Heart left ventricle (tissue), 16 donors: ENCODE measurements at regions not wholly inside any gene's neighbourhood (a gene's known extent, or its start where the extent isn't known, plus 50 kb on each side); places are given as distances from the start of the nearest gene placed in this dataset.

Source experiments
- ATAC-seq, 4 donors: fragments of 200-7000 bp; cut with Tn5 transposase; one replicate each; pipeline ENCODE4 v1.9.1; 2020 to 2022; ENCODE audit warnings: moderate library complexity in 4 of 4, mild to moderate bottlenecking in 3 of 4, moderate number of reproducible peaks in 1 of 4
- DNase-seq, 5 donors: peaks; one replicate each; pipeline ENCODE4 v3.0.0-alpha.2; 2020
- H3K27ac ChIP-seq, 12 donors: fragments of 200-600 bp; sonication (generic) in 4 of 12; one replicate each; pipeline versions ENCODE4 v1.5.0 to v1.8.0; 2016 to 2022; ENCODE audit warnings: mild to moderate bottlenecking in 2 of 12
- H3K27me3 ChIP-seq, 9 donors: fragments of 200-600 bp; sonication (generic) in 2 of 9; one replicate each; pipeline versions ENCODE4 v1.5.1 to v1.8.0; 2016 to 2022; ENCODE audit warnings: mild to moderate bottlenecking in 3 of 9
- H3K36me3 ChIP-seq, 9 donors: fragments of 200-600 bp; sonication (generic) in 2 of 9; one replicate each; pipeline versions ENCODE4 v1.5.0 to v1.8.0; 2018 to 2022; ENCODE audit warnings: mild to moderate bottlenecking in 2 of 9
- H3K4me1 ChIP-seq, 12 donors: fragments of 200-600 bp; sonication (generic) in 4 of 12; one replicate each; pipeline versions ENCODE4 v1.5.0 to v1.8.0; 2016 to 2022; ENCODE audit warnings: mild to moderate bottlenecking in 3 of 12
- H3K4me3 ChIP-seq, 12 donors: fragments of 200-600 bp; sonication (generic) in 4 of 12; one replicate each; pipeline versions ENCODE4 v1.5.0 to v1.8.0; 2017 to 2022; ENCODE audit warnings: mild to moderate bottlenecking in 9 of 12, moderate library complexity in 4 of 12
- H3K9me3 ChIP-seq, 12 donors: fragments of 200-600 bp; sonication (generic) in 4 of 12; one replicate each; pipeline versions ENCODE4 v1.5.0 to v1.8.0; 2016 to 2022; ENCODE audit warnings: mild to moderate bottlenecking in 1 of 12
- POLR2A ChIP-seq, 2 donors: fragments of 450-650 bp; IDR thresholded peaks; one replicate each; pipeline ENCODE4 v1.6.1; 2017; ENCODE audit warnings: antibody characterized with exemption in 2 of 2, mild to moderate bottlenecking in 2 of 2, moderate library complexity in 2 of 2
- WGBS, 4 donors: extraction: QIAGEN DNeasy Blood & Tissue Kit in 2 of 4; methylation state at CpG; one replicate each; pipeline versions ENCODE4 v1.1.5 to v1.1.7; 2013 to 2018; 5-methylcytosine and 5-hydroxymethylcytosine counted together
- intact Hi-C, 10 donors: fragments of 100-400 bp; cut with DNase I; formaldehyde crosslinking; loops; one replicate each; pipeline versions ENCODE4 v1.11.1 to v1.14.2; 2022
- TF ChIP-seq, protein P1 (sequence below), 12 donors: fragments of 200-600 bp; sonication (generic) in 4 of 12; IDR thresholded peaks; one replicate each; pipeline versions ENCODE4 v1.5.0 to v1.8.0; 2018 to 2022; ENCODE audit warnings: antibody characterized with exemption in 12 of 12, mild to moderate bottlenecking in 5 of 12
- donor health status: ischemic (EF 13 %, LVEDD 7.1; RV severe dilation, severe dysfunction).
- donor health status: healthy with polysubstance abuse.
- donor health status: DM: no; HTN: yes; CAD: no.
- donor health status: DM: no; HTN: no; CAD: no.
- donor health status: ischemic (EF 25% LVEDD 6.9; RV normal size, moderate dysfunction).
- donor health status: ischemic (EF 25% LVEDD 5.7; RV mildly dilated, moderate dysfunction).
- donor health status: healthy.
- donor health status: DM: yes; HTN: yes; CAD: no.
- donor health status: ischemic (EF 35%, LVEDD 5.7; RV mildly dilated, moderate dysfunction).
- donor health status: nonischemic (EF 11% LVEDD 7.7; RV severe dilation, severe dysfunction).
- donor health status: DM: yes; HTN: yes; CAD: no.
- donor health status: PGD.
- donor health status: ischemic (EF 29% LVEDD 5.4; RV normal size, mild dysfunction).
- donor health status: nonischemic (EF 23%, LVEDD 6.1; RV moderate dilation, normal function).

DNA sequence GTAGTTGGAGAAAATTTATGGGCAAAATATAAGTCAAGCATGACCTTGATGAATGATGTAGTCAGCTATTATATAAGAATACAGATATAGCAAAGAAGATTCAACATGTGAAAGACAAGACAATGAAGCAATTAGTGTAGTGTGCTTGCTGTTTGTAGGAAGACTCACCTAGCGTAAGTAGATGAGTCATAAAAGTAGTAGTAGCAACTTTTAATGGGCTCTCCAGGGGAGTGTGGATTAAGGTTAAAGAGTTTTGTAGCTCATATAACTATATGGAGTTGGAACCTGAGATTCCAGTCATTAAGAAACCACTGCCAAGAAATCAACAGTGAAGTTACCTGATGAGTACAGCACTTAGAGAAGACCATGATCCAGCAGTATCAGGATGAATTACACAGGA is 444.7 kb upstream of the CNTN3 start:
- WGBS, 4 donors: 69 to 78% (median 74%) methylated on average over 1 of the region's 1 CpG
- H3K27me3 ChIP-seq: no peaks in the 10 kb centered on the region
- H3K27ac ChIP-seq: no peak overlapping the region
- no peak for DNase-seq
- intact Hi-C loops: no loop called here
- no peaks in the 10 kb centered on the region for H3K4me1 ChIP-seq
- TF ChIP-seq, protein P1, sequence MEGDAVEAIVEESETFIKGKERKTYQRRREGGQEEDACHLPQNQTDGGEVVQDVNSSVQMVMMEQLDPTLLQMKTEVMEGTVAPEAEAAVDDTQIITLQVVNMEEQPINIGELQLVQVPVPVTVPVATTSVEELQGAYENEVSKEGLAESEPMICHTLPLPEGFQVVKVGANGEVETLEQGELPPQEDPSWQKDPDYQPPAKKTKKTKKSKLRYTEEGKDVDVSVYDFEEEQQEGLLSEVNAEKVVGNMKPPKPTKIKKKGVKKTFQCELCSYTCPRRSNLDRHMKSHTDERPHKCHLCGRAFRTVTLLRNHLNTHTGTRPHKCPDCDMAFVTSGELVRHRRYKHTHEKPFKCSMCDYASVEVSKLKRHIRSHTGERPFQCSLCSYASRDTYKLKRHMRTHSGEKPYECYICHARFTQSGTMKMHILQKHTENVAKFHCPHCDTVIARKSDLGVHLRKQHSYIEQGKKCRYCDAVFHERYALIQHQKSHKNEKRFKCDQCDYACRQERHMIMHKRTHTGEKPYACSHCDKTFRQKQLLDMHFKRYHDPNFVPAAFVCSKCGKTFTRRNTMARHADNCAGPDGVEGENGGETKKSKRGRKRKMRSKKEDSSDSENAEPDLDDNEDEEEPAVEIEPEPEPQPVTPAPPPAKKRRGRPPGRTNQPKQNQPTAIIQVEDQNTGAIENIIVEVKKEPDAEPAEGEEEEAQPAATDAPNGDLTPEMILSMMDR (IDR thresholded peaks at IDR 0.05): no peak
- H3K9me3 ChIP-seq: peaks cover 0 to 10% (median 0%) of the 10 kb centered on the region in 12 donors
- no peak overlapping the region for H3K4me3 ChIP-seq
- no peak for ATAC-seq
- no peaks in the 10 kb centered on the region for H3K36me3 ChIP-seq

DNA sequence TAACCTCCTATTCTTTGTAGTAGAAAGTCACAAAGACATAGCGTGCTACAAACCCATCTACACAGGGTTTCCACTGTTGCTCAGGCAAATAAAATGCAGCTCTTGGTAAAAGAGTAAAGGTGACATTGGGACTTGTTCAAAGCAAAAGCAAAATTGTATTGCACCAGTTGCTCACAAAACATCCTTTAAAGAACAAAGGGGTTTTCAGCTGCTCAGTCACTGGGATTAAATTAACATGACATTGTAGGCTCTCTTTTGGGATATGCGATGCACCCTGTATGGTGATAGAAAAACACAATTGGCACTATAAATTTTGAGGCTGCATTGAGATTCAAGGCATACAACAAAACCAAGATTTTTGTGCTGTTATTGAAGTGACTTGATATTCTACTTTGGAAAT is 447.3 kb upstream of the CNTN3 start:
- H3K27me3 ChIP-seq: no peaks in the 10 kb centered on the region
- peaks cover 0 to 12% (median 0%) of the 10 kb centered on the region in 12 donors for H3K9me3 ChIP-seq
- DNase-seq: no peak
- 78 to 96% (median 90%) methylated on average over 2 of the region's 2 CpGs for WGBS, 4 donors
- TF ChIP-seq, protein P1 (IDR thresholded peaks at IDR 0.05): no peak
- TF ChIP-seq POLR2A (IDR thresholded peaks at IDR 0.05): no peak
- no peak overlapping the region for H3K27ac ChIP-seq
- H3K4me3 ChIP-seq: no peak overlapping the region
- no peak for ATAC-seq
- H3K36me3 ChIP-seq: no peaks in the 10 kb centered on the region
- intact Hi-C loops: no loop called here
- no peaks in the 10 kb centered on the region for H3K4me1 ChIP-seq

DNA sequence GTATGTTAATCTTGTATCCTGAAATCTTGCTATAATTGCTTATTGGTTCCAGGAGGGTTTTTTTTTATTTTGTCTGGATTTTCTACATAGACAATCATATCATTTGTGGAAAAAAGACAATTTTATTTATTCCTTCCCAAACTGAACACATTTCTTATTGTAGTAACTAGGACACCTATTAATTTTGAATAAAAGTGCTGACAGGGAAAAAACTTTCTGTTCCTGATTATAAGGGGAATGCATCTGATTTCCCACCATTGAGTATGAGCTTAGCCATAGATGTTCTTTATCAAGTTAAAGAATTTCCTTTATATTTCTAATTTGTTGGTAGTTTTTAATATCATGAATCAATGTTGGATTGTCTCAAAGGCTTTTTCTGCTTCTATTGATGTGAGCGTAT is 460.7 kb upstream of the CNTN3 start:
- no peak for TF ChIP-seq POLR2A (IDR thresholded peaks at IDR 0.05)
- TF ChIP-seq, protein P1 (IDR thresholded peaks at IDR 0.05): no peak
- peaks cover 0 to 10% (median 0%) of the 10 kb centered on the region in 12 donors for H3K9me3 ChIP-seq
- ATAC-seq (no peak), DNase-seq (no peak)
- no peaks in the 10 kb centered on the region for H3K27me3 ChIP-seq
- intact Hi-C loops: no loop called here
- no peaks in the 10 kb centered on the region for H3K4me1 ChIP-seq
- H3K36me3 ChIP-seq: no peaks in the 10 kb centered on the region
- H3K4me3 ChIP-seq: no peak overlapping the region
- 94 to 98% (median 96%) methylated on average over 1 of the region's 1 CpG for WGBS, 4 donors
- no peak overlapping the region for H3K27ac ChIP-seq

DNA sequence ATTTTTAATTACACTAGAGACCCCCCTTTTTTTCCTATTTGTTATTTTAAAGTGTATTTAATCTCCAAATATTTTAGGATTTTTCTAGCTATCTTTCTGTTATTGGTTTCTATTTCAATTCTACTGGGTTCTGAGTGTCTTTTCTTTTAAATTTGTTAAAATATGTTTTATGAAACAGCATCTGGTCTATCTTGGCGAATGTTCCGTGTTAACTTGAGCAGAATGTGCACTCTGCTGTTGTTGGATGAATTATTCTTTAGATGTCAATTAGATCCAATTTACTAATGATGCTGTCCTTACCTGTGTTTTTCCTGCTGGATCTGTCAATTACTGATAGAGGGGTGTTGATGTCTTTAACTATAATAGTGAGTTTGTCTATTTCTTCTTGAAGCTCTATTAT is 462.0 kb upstream of the CNTN3 start:
- H3K27me3 ChIP-seq: no peaks in the 10 kb centered on the region
- whole genome bisulfite sequencing, 4 donors: 83 to 90% (median 86%) methylated on average over 2 of the region's 2 CpGs
- no peaks in the 10 kb centered on the region for H3K36me3 ChIP-seq
- peaks cover 0 to 10% (median 0%) of the 10 kb centered on the region in 12 donors for H3K9me3 ChIP-seq
- intact Hi-C loops: no loop called here
- no peak for TF ChIP-seq POLR2A (IDR thresholded peaks at IDR 0.05)
- TF ChIP-seq, protein P1 (IDR thresholded peaks at IDR 0.05): no peak
- DNase-seq (no peak), ATAC-seq (no peak)
- no peak overlapping the region for H3K27ac ChIP-seq
- no peaks in the 10 kb centered on the region for H3K4me1 ChIP-seq
- H3K4me3 ChIP-seq: no peak overlapping the region
